GM12873 (cell line): ENCODE measurements at regions not wholly inside any gene's neighbourhood (a gene's known extent, or its start where the extent isn't known, plus 50 kb on each side); places are given as distances from the start of the nearest gene placed in this dataset.

Source experiments
- CTCF ChIP-seq: IDR thresholded peaks from 2 replicates; pipeline ENCODE4 v1.5.1; 2012; ENCODE audit warnings: low read depth, mild to moderate bottlenecking, moderate library complexity, low read length, control low read depth; ENCODE audit not compliant: insufficient read depth; ENCODE audit errors: missing control alignments

DNA sequence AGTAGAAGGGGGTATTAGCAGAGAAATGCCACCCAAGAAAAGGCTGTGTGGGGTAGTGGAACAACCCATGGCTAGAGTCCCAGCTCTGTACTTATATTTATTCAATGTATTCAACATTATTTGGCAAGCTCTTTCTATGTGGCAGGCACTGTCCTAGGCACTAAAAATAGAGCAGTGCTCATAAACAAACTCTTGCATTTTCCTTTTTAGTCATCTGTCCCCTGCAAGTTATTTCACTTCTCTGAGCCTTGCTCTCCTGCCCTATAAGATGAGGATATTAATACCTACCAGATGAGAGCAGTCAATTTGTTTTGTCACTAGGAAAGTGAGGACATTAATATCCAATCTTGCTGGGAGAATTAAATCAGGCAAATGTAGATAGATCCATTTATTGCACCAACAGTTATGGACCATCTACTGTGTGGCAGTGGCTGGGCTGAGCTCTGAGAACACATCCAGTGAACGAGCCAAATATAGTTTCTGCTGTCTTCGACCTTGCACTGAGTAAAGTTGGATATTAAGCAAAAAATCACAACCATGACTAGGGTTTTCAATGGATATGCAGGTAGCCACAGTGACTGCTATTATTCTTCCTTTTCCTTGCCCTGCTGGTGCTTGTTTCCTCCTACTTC, 314.3 kb upstream of the TBX3 start:
- TF ChIP-seq CTCF = no peak

- no peak for TF ChIP-seq CTCF
These were observed 312.4 kb upstream of the TBX3 start for GRCh38 chr12:114996382-114996781.

DNA sequence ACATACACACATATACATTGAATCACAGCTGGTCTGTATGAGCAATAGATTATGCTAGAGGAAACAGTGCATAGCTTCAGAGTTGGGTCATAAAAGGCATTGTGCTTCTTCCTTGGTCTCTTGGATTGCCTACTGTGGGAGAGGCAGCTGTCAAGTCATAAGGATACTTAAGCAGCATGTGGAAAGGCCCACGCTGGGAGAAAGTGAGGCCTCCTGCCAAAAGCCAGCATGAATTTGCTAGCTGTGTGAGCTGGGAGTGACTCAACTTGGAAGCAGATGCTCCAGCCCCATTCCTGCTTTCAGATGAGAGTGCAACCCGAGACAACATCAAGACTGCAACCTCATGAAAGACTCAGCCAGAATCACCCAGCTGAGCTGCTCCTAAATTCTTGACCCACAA, 311.9 kb upstream of the TBX3 start:
- no peak for TF ChIP-seq CTCF

DNA sequence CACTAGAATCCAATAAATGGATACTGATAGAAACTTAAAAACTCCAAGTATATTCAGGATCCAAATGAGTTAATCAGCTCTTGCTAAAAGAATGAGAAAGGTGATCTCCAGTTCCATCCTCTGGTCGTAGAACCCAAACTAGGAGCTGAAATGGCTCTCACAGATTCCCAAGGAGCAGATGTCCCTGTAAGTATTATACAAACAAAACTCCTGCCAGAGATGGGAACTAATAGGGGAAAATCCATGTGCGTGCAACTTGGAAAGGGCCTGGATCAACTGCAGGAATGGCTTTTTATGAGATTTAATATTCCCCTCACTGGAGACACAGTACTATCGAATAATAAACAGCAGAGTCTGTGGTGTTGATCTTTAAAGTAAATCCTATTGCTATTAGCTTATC, 309.2 kb upstream of the TBX3 start:
- TF ChIP-seq CTCF = no peak

- TF ChIP-seq CTCF = no peak
These were observed 308.5 kb upstream of the TBX3 start for GRCh38 chr12:114992443-114992842.

DNA sequence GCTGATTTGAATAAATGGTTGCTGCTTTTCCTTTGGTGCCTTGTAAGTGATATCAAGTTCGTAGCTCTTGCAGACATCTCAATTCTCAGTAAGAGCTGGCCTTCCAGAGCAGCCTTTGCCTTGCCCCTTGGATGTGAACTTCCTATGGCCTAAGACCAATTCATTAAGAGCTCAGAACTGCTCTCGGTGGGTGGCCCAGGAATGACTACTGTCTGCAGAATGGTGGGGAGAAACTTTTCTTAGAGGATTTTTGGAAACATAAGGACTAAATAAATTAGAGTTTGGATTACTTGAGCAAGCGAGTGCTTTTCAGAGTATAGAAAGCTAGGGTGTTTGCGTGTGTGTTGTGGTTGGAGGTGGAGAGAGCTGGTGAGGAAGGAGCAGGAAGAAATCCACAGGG, 306.4 kb upstream of the TBX3 start:
- TF ChIP-seq CTCF = no peak

DNA sequence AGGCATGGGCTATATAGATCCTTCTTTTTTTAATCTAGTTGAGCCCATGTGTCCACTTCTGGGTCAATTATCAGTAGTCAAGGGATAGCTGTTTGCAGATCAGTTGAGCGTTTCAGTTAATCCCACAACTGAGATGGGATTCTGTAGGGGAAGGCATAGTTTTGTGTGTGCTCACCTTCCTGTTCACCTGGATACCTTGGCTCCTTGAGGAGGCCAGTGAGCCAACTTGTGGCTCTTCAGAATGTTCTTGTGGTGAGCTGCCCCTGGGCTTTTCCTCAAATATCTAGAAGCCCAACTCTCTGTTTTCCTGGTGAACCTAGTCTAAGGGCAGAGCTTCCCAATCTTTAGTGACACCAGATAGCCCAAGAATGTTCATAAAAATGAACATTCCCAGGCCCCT, 302.9 kb upstream of the TBX3 start:
- no peak for TF ChIP-seq CTCF
